RCC 7860 (cell line): ENCODE measurements at regions not wholly inside any gene's neighbourhood (a gene's known extent, or its start where the extent isn't known, plus 50 kb on each side); places are given as distances from the start of the nearest gene placed in this dataset.

Source experiments
- DNase-seq: peaks from one replicate; pipeline ENCODE4 v3.0.0-alpha.2; 2015; ENCODE audit warnings: low spot score
- FAIRE-seq: peaks from 2 replicates; lab custom pipeline; 2012; peaks lifted over from hg19 to GRCh38; lab: Jason Lieb, UNC

- no peak for DNase-seq
- FAIRE-seq = no peak
Measured at GRCh38 chr1:201761178-201761577, 67.8 kb upstream of the IPO9 start.

DNA sequence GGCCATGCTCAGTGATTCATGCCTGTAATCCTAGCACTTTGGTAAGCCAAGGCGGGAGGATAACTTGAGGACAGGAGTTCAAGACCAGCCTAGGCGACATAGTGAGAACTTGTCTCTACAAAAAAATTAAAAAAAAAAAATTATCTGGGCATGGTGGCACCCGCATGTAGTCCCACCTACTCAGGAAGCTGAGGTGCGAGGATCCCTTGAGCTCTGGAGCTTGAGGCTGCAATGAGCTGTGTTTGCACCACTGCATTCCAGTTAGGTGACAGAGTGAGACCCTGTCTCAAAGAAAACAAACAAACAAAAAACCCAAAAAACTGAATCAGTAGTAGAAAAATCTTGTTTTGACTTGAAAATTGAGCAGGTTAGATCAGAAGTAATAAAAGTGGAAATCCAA is 67.1 kb upstream of the IPO9 start:
- DNase-seq (no peak), FAIRE-seq (no peak)

GRCh38 chr1:201762381-201762780 is 66.6 kb upstream of the IPO9 start:
- no peak for FAIRE-seq

GRCh38 chr1:201763455-201764140 is 65.4 kb upstream of the IPO9 start:
- no peak for DNase-seq
- no peak for FAIRE-seq

More at GRCh38 chr1:201762381-201762780, 66.6 kb upstream of the IPO9 start:
- DNase-seq = no peak

- no peak for FAIRE-seq
- DNase-seq = no peak
Measured at GRCh38 chr1:201764166-201764565, 64.8 kb upstream of the IPO9 start.

GRCh38 chr1:201764579-201764978 is 64.4 kb upstream of the IPO9 start:
- FAIRE-seq (no peak), DNase-seq (no peak)

- peak; percentile 95 for FAIRE-seq
- peak; percentile 79 for DNase-seq
Measured at GRCh38 chr1:201766131-201766866, 62.7 kb upstream of the IPO9 start.

DNA sequence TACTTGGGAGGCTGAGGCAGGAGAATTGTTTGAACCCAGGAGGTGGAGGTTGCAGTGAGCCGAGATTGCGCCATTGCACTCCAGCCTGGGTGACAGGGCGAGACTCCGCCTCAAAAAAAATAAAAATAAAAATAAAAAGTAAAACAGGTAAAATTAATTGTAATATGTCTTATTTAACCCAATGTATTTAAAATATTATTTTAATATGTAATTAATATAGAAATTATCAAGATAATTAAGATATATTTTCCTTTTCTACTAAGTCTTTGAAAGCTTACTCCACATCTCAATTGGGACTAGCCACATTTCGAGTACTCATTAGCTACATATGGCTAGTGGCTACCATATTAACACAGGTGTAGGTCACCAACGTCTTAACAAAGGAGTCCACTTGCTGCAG is 61.6 kb upstream of the IPO9 start:
- DNase-seq (no peak), FAIRE-seq (no peak)

DNA sequence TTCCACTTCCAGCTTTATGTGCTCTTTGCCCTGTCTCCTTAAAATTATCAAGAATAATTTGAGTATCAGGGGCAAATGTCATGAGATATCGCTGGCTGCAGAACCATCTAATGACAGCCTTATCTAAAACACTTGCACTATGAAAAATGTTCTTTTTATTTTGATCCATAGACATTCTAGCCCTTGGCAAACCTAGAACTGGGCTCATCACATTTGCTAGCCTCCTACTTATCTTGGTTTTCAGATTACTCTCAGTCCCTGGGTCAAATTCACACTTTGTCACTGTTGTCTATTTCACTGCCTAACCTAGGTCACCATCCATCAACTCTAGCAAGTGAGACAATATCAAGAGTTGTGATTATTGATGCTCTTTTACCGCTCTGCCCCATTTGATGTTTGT is 59.9 kb upstream of the IPO9 start:
- FAIRE-seq (no peak), DNase-seq (no peak)

GRCh38 chr1:201769966-201770365 is 59.0 kb upstream of the IPO9 start:
- FAIRE-seq = no peak
- no peak for DNase-seq

GRCh38 chr1:201771466-201771865 is 57.5 kb upstream of the IPO9 start:
- FAIRE-seq (no peak), DNase-seq (no peak)

GRCh38 chr1:201772178-201772577 is 56.8 kb upstream of the IPO9 start:
- no peak for DNase-seq
- FAIRE-seq = no peak

DNA sequence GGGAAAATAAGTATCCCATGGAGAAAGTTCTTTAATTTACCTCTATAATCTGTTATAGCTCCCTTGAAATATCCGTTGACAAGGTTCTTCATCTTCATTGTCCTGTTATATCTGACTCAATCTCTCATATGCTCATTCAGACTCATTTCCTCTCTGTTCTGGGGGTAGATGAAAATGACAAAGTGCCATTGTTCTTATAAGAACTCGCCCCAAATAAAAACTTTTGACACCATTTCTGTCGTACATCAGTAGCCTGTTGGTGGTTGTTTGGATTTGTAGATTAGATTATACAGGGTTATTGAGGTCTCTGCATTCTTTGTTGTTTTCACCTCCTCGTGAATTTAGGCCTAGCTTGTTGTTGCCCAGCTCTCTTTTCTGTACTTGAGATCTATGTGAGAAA is 55.2 kb upstream of the IPO9 start:
- FAIRE-seq = no peak

DNA sequence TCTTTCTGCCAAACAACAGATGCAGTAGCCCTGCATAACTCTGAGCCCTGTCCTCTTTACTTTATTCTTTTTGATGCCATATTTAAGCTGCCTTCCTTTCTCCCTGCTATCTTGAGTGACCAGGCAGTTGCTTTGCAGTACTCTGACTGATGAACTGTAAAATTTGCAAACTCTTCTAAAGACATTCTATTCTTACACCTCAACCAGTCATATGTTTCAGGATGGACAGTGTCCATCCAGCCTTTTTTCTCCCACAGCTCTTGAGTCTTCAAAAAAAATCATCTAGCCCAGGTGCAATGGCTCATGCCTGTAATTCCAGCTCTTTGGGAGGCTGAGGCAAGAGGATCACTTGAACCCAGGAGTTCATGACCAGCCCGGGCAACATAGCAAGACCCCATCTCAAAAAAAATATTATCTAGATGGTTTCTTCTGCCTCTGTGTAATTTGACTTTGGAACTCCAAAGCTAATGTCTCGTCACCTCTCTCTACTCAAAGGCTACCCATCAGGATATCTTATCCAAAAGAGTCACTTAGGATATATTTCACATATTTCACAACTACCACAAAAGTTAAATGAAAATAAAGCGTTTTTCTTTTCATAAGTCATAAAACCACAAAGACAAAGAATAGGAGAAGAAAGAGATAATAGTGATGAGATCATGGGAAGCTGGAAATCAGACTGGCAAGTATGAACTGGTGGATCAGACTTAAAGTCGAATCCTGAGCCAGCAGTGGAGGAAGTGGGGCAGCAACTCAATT is 54.6 kb upstream of the IPO9 start:
- peak; percentile 81 for FAIRE-seq
- peak; percentile 73 for DNase-seq

More for the DNA sequence above, 55.2 kb upstream of the IPO9 start:
- DNase-seq = no peak

DNA sequence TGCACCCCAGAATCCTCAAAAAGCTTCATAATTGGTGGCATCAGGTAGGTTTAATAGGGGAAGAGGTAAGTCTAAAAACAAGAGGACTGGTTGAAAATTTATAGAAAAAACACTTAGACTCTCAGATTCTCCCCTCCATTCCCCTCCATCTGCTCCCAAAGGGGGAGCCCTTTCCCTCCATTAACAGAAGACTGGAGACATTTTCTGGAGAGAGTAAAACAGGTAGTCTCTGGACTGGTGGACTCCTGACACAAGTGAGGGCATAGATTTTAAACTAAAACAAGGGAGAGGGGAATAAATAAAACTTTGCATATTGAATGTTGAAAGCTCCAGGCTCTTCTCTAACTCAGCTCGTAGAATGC is 54.0 kb upstream of the IPO9 start:
- FAIRE-seq (no peak), DNase-seq (no peak)

DNA sequence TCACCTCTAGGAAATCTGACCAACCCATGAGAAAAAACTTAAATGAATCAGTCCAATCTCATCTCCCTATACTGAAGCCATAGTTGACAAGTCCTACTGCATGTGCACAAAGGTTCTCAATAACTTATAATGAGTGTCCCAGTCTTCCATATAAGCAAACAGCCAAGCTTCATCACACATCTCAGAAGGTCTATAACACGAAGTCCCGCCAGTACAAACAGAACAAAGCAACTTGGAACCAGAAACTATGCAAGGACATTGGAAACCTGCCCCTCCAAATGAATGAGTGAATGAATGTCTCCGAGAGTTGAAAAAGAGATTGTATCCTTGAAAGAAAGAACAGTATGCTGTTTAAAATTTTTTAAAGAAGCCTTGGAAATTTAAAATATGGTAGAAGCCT is 53.6 kb upstream of the IPO9 start:
- FAIRE-seq (no peak), DNase-seq (no peak)

- FAIRE-seq (no peak), DNase-seq (no peak)
Measured at GRCh38 chr1:201778279-201779065, 50.5 kb upstream of the IPO9 start.
